Stomach (tissue), 8 donors: ENCODE measurements at regions not wholly inside any gene's neighbourhood (a gene's known extent, or its start where the extent isn't known, plus 50 kb on each side); places are given as distances from the start of the nearest gene placed in this dataset.

Source experiments
- DNase-seq, 2 donors: peaks; one replicate each; pipeline versions ENCODE4 v3.0.0 to v3.0.0-alpha.2; 2013 to 2019
- H3K27ac ChIP-seq, 5 donors: fragments of 200-600 bp in 4 of 5; sonication (generic) in 4 of 5; one replicate each; pipeline ENCODE4 v1.5.1; 2013 to 2019; ENCODE audit warnings: mild to moderate bottlenecking in 1 of 5, moderate library complexity in 1 of 5
- H3K27me3 ChIP-seq, 3 donors: fragments of 200-600 bp; sonication (generic); one replicate each; pipeline ENCODE4 v1.5.1; 2017 to 2019; ENCODE audit warnings: mixed run types in 1 of 3
- H3K36me3 ChIP-seq, 4 donors: fragments of 200-600 bp; sonication (generic); 1 replicate in 3 of 4; 2 replicates in 1 of 4; pipeline ENCODE4 v1.5.1; 2016 to 2019
- H3K4me1 ChIP-seq, 4 donors: fragments of 200-600 bp; sonication (generic); one replicate each; pipeline ENCODE4 v1.5.1; 2016 to 2019
- H3K4me3 ChIP-seq, 4 donors: fragments of 200-600 bp; sonication (generic) in 3 of 4; one replicate each; pipeline ENCODE4 v1.5.1; 2016 to 2019; ENCODE audit warnings: mild to moderate bottlenecking in 1 of 4
- H3K9me3 ChIP-seq, 4 donors: fragments of 200-600 bp; sonication (generic); one replicate each; pipeline ENCODE4 v1.5.1; 2016 to 2019
- EP300 ChIP-seq: sonication (generic); formaldehyde crosslinking; IDR thresholded peaks from one replicate; pipeline ENCODE4 v1.6.1; 2017; ENCODE audit warnings: antibody characterized with exemption
- POLR2A ChIP-seq, 4 donors: fragments of 450-650 bp; IDR thresholded peaks; one replicate each; pipeline ENCODE4 v1.6.1; 2016; ENCODE audit warnings: antibody characterized with exemption in 4 of 4, control low read depth in 2 of 4, mild to moderate bottlenecking in 1 of 4, moderate library complexity in 1 of 4
- POLR2AphosphoS5 ChIP-seq, 3 donors: sonication (generic); formaldehyde crosslinking; IDR thresholded peaks; one replicate each; pipeline ENCODE4 v1.6.1; 2016; ENCODE audit warnings: antibody characterized with exemption in 3 of 3
- WGBS, 5 donors: extraction: QIAGEN DNeasy Blood & Tissue Kit in 3 of 5; methylation state at CpG; one replicate each; pipeline versions ENCODE4 v1.1.5 to v1.1.7; 2013 to 2018; 5-methylcytosine and 5-hydroxymethylcytosine counted together
- intact Hi-C: fragments of 100-400 bp; cut with DNase I; formaldehyde crosslinking; loops from one replicate; pipeline ENCODE4 v1.15.1; 2023; ENCODE audit warnings: low total_unique reads
- TF ChIP-seq, protein P1 (sequence below), 7 experiments: fragments of 450-650 bp in 4 of 7; fragments of 200-600 bp in 3 of 7; sonication (generic) in 3 of 7; IDR thresholded peaks; one replicate each; pipeline ENCODE4 v1.5.1; 2016 to 2019; ENCODE audit warnings: antibody characterized with exemption in 7 of 7, control low read depth in 2 of 7, mild to moderate bottlenecking in 1 of 7
- donor health status: healthy with polysubstance abuse.
- donor health status: Bipolar disorder and iron deficiency.
- donor health status: healthy.

- H3K27ac ChIP-seq: no peak overlapping the region
- no peak for DNase-seq
- WGBS, 5 donors: 74 to 84% (median 82%) methylated on average over 4 of the region's 4 CpGs
Measured at GRCh38 chr1:56215771-56216170, 363.6 kb downstream of the PLPP3 start.

DNA sequence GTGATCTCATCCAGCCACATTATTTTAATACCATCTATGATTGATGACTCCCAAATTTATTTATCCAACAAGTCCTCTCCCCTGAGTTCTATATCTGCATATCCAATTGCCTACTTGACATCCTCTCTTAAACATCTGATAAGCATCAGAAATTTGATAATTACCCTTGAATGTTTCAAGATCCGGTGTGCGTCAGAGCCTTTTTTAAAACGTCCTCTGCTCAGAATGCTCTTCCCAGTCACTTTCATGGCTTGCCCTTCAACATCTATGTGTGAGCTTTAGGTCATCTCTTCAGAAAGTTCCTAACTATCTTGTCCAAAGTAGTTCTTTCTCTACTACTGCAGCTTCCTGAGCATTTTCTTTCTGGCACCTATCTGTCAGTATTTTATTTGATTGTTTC is 364.3 kb downstream of the PLPP3 start:
- no peak for DNase-seq
- H3K9me3 ChIP-seq: no peaks in the 10 kb centered on the region
- TF ChIP-seq EP300 (no peak), POLR2A (IDR thresholded peaks at IDR 0.05) (no peak), POLR2AphosphoS5 (IDR thresholded peaks at IDR 0.05) (no peak)
- TF ChIP-seq, protein P1, sequence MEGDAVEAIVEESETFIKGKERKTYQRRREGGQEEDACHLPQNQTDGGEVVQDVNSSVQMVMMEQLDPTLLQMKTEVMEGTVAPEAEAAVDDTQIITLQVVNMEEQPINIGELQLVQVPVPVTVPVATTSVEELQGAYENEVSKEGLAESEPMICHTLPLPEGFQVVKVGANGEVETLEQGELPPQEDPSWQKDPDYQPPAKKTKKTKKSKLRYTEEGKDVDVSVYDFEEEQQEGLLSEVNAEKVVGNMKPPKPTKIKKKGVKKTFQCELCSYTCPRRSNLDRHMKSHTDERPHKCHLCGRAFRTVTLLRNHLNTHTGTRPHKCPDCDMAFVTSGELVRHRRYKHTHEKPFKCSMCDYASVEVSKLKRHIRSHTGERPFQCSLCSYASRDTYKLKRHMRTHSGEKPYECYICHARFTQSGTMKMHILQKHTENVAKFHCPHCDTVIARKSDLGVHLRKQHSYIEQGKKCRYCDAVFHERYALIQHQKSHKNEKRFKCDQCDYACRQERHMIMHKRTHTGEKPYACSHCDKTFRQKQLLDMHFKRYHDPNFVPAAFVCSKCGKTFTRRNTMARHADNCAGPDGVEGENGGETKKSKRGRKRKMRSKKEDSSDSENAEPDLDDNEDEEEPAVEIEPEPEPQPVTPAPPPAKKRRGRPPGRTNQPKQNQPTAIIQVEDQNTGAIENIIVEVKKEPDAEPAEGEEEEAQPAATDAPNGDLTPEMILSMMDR (IDR thresholded peaks at IDR 0.05): no peak
- H3K27ac ChIP-seq: no peak overlapping the region
- intact Hi-C loops: no loop called here
- no peaks in the 10 kb centered on the region for H3K36me3 ChIP-seq
- WGBS, 5 donors: 84 to 92% (median 87%) methylated on average over 3 of the region's 3 CpGs
- no peaks in the 10 kb centered on the region for H3K27me3 ChIP-seq
- H3K4me3 ChIP-seq: no peak overlapping the region
- no peaks in the 10 kb centered on the region for H3K4me1 ChIP-seq

More at GRCh38 chr1:56215771-56216170, 363.6 kb downstream of the PLPP3 start:
- H3K27me3 ChIP-seq: no peaks in the 10 kb centered on the region
- intact Hi-C loops: no loop called here
- H3K4me1 ChIP-seq: no peaks in the 10 kb centered on the region
- H3K36me3 ChIP-seq: no peaks in the 10 kb centered on the region
- no peak overlapping the region for H3K4me3 ChIP-seq
- H3K9me3 ChIP-seq: no peaks in the 10 kb centered on the region
- TF ChIP-seq EP300 (no peak), POLR2AphosphoS5 (IDR thresholded peaks at IDR 0.05) (no peak), POLR2A (IDR thresholded peaks at IDR 0.05) (no peak)
- TF ChIP-seq, protein P1 (IDR thresholded peaks at IDR 0.05): no peak

GRCh38 chr1:56213068-56213467 is 366.3 kb downstream of the PLPP3 start:
- intact Hi-C loops: no loop called here
- DNase-seq: no peak
- no peak for TF ChIP-seq POLR2A (IDR thresholded peaks at IDR 0.05)
- no peak for TF ChIP-seq EP300
- TF ChIP-seq, protein P1 (IDR thresholded peaks at IDR 0.05): no peak
- no peak for TF ChIP-seq POLR2AphosphoS5 (IDR thresholded peaks at IDR 0.05)
- no peaks in the 10 kb centered on the region for H3K27me3 ChIP-seq
- no peaks in the 10 kb centered on the region for H3K9me3 ChIP-seq
- no peaks in the 10 kb centered on the region for H3K36me3 ChIP-seq
- no peaks in the 10 kb centered on the region for H3K4me1 ChIP-seq
- H3K4me3 ChIP-seq: no peak overlapping the region
- no peak overlapping the region for H3K27ac ChIP-seq

DNA sequence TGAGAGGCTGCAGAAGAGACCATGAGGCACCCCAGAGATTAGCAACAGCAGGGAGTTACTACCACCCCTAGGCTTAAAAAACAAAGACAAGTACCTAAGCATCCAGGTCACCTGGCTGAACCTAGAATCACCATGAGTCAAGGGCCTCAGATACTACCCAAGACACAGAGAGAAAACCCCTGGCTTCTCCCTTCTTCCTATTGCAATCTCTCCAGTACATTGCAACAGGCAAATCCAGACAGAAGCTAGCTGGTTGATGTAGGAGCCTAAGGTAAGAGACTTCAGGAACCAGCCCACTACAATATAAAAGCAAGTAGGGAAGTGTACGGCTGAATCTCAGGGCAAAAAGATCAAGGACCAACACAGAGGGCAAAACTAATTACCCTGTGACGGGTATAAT is 367.2 kb downstream of the PLPP3 start:
- intact Hi-C loops: no loop called here
- no peak for DNase-seq
- H3K4me3 ChIP-seq: no peak overlapping the region
- peaks cover 3 to 8% (median 7%) of the 10 kb centered on the region in 4 donors for H3K9me3 ChIP-seq
- TF ChIP-seq POLR2AphosphoS5 (IDR thresholded peaks at IDR 0.05) (no peak), POLR2A (IDR thresholded peaks at IDR 0.05) (no peak), EP300 (no peak)
- TF ChIP-seq, protein P1 (IDR thresholded peaks at IDR 0.05): no peak
- H3K36me3 ChIP-seq: no peaks in the 10 kb centered on the region
- H3K27ac ChIP-seq: no peak overlapping the region
- no peaks in the 10 kb centered on the region for H3K27me3 ChIP-seq
- H3K4me1 ChIP-seq: no peaks in the 10 kb centered on the region
- WGBS, 5 donors: 75 to 95% (median 92%) methylated on average over 2 of the region's 2 CpGs
